ENCODE measurements at regions not wholly inside any gene's neighbourhood (a gene's known extent, or its start where the extent isn't known, plus 50 kb on each side); places are given as distances from the start of the nearest gene placed in this dataset.

- TF ChIP-seq CTCF (IDR thresholded peaks at IDR 0.05; ENCODE audit: insufficient read depth, low read length, poor library complexity, severe bottlenecking) = no peak
Observed at GRCh38 chr5:167592114-167592513, 699.3 kb upstream of the WWC1 start.

GRCh38 chr5:167593329-167594060 lies 698.0 kb upstream of the WWC1 start:
- Histone ChIP-seq H3K4me3 (ENCODE audit: low read depth, low read length) (no peak overlapping the region), H3K27me3 (ENCODE audit: control insufficient read depth, insufficient read depth, low read length) (no peaks in the 10 kb centered on the region), H3K36me3 (ENCODE audit: control insufficient read depth, insufficient read depth, low read length) (no peaks in the 10 kb centered on the region)
- no peak for DNase-seq (ENCODE audit: low read depth)
- TF ChIP-seq CTCF (IDR thresholded peaks at IDR 0.05; ENCODE audit: insufficient read depth, low read length, poor library complexity, severe bottlenecking) = no peak

More at GRCh38 chr5:167592114-167592513, 699.3 kb upstream of the WWC1 start:
- no peaks in the 10 kb centered on the region for H3K27me3 ChIP-seq (ENCODE audit: control insufficient read depth, insufficient read depth, low read length)
- no peaks in the 10 kb centered on the region for H3K36me3 ChIP-seq (ENCODE audit: control insufficient read depth, insufficient read depth, low read length)
- H3K4me3 ChIP-seq (ENCODE audit: low read depth, low read length) = no peak overlapping the region
- no peak for DNase-seq (ENCODE audit: low read depth)

GRCh38 chr5:167594061-167594435 lies 697.4 kb upstream of the WWC1 start:
- Histone ChIP-seq H3K36me3 (ENCODE audit: control insufficient read depth, insufficient read depth, low read length) (no peaks in the 10 kb centered on the region), H3K27me3 (ENCODE audit: control insufficient read depth, insufficient read depth, low read length) (no peaks in the 10 kb centered on the region), H3K4me3 (ENCODE audit: low read depth, low read length) (no peak overlapping the region)
- no peak for TF ChIP-seq CTCF (IDR thresholded peaks at IDR 0.05; ENCODE audit: insufficient read depth, low read length, poor library complexity, severe bottlenecking)
- no peak for DNase-seq (ENCODE audit: low read depth)

- no peak for TF ChIP-seq CTCF (IDR thresholded peaks at IDR 0.05; ENCODE audit: insufficient read depth, low read length, poor library complexity, severe bottlenecking)
- H3K27me3 ChIP-seq (ENCODE audit: control insufficient read depth, insufficient read depth, low read length) = no peaks in the 10 kb centered on the region
Observed at GRCh38 chr5:167594750-167595149, 696.7 kb upstream of the WWC1 start.

GRCh38 chr5:167595196-167595595 lies 696.2 kb upstream of the WWC1 start:
- Histone ChIP-seq H3K27me3 (ENCODE audit: control insufficient read depth, insufficient read depth, low read length) (no peaks in the 10 kb centered on the region), H3K36me3 (ENCODE audit: control insufficient read depth, insufficient read depth, low read length) (no peaks in the 10 kb centered on the region), H3K4me3 (ENCODE audit: low read depth, low read length) (no peak overlapping the region)
- DNase-seq (ENCODE audit: low read depth) = no peak
- no peak for TF ChIP-seq CTCF (IDR thresholded peaks at IDR 0.05; ENCODE audit: insufficient read depth, low read length, poor library complexity, severe bottlenecking)

More at GRCh38 chr5:167594750-167595149, 696.7 kb upstream of the WWC1 start:
- DNase-seq (ENCODE audit: low read depth) = no peak
- Histone ChIP-seq H3K4me3 (ENCODE audit: low read depth, low read length) (no peak overlapping the region), H3K36me3 (ENCODE audit: control insufficient read depth, insufficient read depth, low read length) (no peaks in the 10 kb centered on the region)

- Histone ChIP-seq H3K27me3 (ENCODE audit: control insufficient read depth, insufficient read depth, low read length) (no peaks in the 10 kb centered on the region), H3K4me3 (ENCODE audit: low read depth, low read length) (no peak overlapping the region), H3K36me3 (ENCODE audit: control insufficient read depth, insufficient read depth, low read length) (no peaks in the 10 kb centered on the region)
- TF ChIP-seq CTCF (IDR thresholded peaks at IDR 0.05; ENCODE audit: insufficient read depth, low read length, poor library complexity, severe bottlenecking) = no peak
- DNase-seq (ENCODE audit: low read depth) = no peak
Observed at GRCh38 chr5:167598166-167598565, 693.3 kb upstream of the WWC1 start.

All from kidney epithelial cell (primary cell).